ENCODE measurements at regions not wholly inside any gene's neighbourhood (a gene's known extent, or its start where the extent isn't known, plus 50 kb on each side); places are given as distances from the start of the nearest gene placed in this dataset.
"Not testable (repeated sequence)": the region's sequence is repeated elsewhere in the genome, so short reads cannot be mapped to it uniquely, and the experiment has no call there.

DNA sequence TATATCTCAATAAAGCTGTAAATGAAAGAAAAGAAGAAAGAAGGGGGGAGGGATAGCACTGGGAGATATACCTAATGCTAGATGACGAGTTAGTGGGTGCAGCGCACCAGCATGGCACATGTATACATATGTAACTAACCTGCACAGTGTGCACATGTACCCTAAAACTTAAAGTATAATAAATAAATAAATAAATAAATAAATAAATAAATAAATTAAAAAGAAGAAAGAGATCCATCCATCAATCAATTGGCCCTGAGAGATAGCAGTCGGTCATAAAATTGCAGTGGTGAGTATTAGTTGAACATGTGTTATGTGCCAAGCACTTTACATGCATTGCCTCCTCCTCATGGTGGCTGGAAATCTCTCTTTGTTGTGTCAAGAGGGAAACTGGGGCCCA is 95.2 kb upstream of the YWHAQ start:
- TF ChIP-seq, protein P1, sequence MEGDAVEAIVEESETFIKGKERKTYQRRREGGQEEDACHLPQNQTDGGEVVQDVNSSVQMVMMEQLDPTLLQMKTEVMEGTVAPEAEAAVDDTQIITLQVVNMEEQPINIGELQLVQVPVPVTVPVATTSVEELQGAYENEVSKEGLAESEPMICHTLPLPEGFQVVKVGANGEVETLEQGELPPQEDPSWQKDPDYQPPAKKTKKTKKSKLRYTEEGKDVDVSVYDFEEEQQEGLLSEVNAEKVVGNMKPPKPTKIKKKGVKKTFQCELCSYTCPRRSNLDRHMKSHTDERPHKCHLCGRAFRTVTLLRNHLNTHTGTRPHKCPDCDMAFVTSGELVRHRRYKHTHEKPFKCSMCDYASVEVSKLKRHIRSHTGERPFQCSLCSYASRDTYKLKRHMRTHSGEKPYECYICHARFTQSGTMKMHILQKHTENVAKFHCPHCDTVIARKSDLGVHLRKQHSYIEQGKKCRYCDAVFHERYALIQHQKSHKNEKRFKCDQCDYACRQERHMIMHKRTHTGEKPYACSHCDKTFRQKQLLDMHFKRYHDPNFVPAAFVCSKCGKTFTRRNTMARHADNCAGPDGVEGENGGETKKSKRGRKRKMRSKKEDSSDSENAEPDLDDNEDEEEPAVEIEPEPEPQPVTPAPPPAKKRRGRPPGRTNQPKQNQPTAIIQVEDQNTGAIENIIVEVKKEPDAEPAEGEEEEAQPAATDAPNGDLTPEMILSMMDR (IDR thresholded peaks at IDR 0.05): not testable (repeated sequence)
- TF ChIP-seq POLR2AphosphoS5, POLR2A (IDR thresholded peaks at IDR 0.05): not testable (repeated sequence)

Measured in gastroesophageal sphincter (tissue), 3 donors.